ENCODE measurements at regions not wholly inside any gene's neighbourhood (a gene's known extent, or its start where the extent isn't known, plus 50 kb on each side); places are given as distances from the start of the nearest gene placed in this dataset.
"Not testable (repeated sequence)": the region's sequence is repeated elsewhere in the genome, so short reads cannot be mapped to it uniquely, and the experiment has no call there.

DNA sequence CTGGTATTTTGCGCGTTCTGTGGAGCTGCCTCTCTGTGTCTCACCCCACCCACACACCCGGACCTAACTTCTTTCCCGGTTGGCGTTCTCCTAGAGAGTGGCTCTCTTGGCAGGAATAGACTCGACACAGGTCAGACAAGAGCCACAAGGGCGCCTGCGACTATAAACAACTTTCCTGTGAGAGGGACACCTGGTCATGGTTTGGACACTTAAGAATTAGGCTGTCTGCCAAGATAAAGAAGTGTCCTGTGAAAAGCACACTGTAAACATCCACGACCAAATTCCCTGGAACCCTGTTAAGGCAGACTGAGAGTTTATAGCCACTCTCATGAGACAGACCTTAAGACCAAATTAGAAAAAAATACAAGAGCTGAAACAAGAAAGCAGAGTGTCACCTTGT lies 192.9 kb upstream of the ATP6AP2 start:
- TF ChIP-seq, protein P1, sequence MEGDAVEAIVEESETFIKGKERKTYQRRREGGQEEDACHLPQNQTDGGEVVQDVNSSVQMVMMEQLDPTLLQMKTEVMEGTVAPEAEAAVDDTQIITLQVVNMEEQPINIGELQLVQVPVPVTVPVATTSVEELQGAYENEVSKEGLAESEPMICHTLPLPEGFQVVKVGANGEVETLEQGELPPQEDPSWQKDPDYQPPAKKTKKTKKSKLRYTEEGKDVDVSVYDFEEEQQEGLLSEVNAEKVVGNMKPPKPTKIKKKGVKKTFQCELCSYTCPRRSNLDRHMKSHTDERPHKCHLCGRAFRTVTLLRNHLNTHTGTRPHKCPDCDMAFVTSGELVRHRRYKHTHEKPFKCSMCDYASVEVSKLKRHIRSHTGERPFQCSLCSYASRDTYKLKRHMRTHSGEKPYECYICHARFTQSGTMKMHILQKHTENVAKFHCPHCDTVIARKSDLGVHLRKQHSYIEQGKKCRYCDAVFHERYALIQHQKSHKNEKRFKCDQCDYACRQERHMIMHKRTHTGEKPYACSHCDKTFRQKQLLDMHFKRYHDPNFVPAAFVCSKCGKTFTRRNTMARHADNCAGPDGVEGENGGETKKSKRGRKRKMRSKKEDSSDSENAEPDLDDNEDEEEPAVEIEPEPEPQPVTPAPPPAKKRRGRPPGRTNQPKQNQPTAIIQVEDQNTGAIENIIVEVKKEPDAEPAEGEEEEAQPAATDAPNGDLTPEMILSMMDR (IDR thresholded peaks at IDR 0.05; ENCODE audit: insufficient read depth, low read length, poor library complexity, severe bottlenecking) = not testable (repeated sequence)
- TF ChIP-seq EZH2phosphoT487 (conservative IDR thresholded peaks at IDR 0.05; ENCODE audit: low read length) = not testable (repeated sequence)

Data from SU-DHL-6 (cell line).